Hippocampal formation (tissue), 2 donors: ENCODE measurements at regions not wholly inside any gene's neighbourhood (a gene's known extent, or its start where the extent isn't known, plus 50 kb on each side); places are given as distances from the start of the nearest gene placed in this dataset.
"Not testable (repeated sequence)": the region's sequence is repeated elsewhere in the genome, so short reads cannot be mapped to it uniquely, and the experiment has no call there.

Source experiments
- DNase-seq, 2 donors: peaks; one replicate each; lab custom pipeline; 2025; lab: John Stamatoyannopoulos, UW

DNA sequence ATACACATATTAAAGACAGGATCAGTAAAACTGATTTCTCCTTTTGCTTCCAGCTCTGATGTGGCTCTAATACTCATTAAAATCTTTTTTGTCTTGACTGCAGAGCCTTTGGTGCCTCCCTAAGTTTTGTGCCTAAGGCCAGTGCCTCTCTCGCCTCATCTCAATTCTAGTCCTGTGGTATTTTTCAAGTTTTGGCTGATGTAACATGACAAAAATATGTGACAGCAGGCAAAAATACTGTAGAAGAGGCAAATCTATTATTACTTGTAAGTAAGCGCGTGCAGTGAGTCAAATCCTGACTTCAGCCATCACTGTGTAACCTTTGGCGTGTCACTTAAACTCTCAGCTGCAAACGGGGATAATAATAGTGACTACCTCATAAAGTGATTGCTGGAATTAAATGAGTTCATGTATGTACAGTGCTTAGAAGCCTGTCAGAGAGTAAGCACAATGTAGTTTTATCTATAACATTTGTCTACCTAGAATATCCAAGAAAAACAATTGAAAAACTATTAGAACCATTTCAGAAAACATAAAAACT lies 74.0 kb downstream of the MAB21L3 start:
- no peak for DNase-seq

DNA sequence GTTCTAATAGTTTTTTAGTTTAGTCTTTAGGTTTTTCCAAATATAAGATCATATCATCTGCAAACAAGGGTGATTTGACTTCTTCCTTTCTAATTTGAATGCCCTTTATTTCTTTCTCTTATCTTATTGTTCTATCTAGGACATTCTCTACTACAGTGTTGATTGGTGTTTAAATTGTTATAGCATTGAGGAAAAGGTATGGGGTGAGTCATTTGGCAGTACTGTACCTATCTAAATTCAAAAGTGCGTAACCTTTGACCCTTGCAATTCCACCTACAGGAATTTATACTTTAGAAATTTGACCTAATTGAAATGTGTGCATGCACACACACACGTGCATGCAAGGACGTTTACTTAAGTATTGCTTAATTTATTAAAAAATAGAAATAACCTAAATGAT lies 78.3 kb downstream of the MAB21L3 start:
- DNase-seq: no peak

DNA sequence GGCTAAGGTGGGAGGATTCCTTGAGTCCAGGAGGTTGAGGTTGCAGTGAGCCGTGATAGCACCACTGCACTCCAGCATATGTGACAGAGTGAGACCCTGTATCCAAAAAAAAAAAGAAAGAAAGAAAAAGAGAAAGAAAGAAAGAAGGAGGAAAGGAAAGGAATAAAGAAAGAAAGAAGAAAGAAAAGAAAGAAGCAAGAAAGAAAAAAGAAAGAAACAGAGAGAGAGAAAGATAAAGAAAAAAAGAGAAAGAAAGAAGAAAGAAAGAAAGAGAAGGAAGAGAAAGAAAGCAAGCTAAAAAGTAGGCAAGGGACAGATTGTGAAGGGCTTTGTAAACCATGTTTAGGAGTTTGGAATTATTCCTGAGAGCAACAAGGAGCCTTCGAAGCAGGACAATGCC lies 80.1 kb downstream of the MAB21L3 start:
- no peak for DNase-seq

DNA sequence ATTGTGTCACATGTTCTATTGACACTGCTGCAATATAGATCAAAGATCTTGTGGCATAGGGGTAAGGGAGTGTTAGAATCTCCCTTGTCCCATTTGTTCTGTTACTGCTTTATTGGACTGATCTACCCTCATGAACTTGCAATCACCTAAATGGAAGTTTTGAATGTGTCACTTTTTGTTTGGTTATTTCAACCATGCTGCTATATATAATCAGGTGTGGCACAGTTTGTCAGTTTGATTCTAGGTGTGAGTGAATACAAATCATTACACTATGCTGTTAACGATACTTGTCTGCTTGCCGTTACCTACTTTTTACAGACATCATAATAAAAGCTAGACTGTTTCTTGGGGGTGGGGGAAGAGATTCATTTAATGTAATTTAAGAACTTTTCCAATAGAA lies 82.6 kb downstream of the MAB21L3 start:
- DNase-seq: no peak

DNA sequence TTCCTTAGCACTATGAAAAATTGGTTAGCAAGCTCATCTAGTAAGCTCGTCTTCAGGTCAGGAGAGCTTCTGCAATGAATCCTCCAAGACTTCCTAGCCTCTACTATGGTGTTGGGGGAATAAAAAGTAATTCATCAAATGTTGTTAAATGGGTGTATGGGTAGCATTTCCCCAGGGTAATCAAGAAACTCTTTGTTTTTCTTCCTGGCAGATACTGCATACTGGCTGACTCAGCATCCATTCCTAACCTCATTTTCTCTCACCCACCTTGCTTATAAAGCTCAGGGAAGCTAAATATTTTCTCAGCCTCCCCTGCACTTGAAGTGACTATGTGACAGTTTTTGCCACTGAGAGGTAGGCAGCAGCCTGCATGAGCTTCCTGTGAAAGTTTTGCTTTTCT lies 83.4 kb downstream of the MAB21L3 start:
- no peak for DNase-seq

DNA sequence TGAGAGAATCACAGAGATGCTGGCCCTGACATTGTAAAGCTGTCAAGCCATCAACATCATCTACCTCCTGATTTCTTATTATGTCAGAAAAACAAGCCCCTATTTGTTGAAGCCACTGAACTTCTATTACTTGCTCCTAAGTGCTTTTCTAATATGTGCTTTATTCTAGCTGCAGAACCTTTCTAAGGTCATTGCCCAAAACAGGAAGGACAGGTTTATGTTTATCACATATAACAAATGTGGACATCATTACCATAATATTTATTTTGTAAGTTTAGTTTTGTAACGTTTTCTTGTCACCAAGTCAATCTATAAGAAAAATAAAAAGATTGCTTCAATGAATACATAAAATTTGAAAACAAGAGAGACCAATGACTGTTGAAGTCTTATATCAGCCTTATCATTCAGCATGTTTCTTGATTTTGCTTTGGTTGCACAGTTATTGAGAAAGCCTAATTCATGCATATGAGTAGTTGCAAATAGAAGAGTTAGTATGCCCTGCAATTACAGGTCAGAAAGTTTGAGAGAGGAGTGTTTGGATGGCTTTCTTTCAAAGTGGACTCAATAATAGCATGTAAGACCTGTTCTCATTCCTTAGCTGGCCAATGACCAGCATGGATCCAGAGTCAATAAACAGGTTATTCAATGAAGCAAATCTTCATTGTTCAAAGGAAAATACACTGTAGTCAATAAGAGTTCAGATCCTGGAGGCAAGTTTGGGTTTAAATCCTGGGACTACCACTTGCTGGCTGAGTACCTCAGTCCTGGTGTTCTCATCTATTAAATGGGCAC lies 84.1 kb downstream of the MAB21L3 start:
- no peak for DNase-seq

DNA sequence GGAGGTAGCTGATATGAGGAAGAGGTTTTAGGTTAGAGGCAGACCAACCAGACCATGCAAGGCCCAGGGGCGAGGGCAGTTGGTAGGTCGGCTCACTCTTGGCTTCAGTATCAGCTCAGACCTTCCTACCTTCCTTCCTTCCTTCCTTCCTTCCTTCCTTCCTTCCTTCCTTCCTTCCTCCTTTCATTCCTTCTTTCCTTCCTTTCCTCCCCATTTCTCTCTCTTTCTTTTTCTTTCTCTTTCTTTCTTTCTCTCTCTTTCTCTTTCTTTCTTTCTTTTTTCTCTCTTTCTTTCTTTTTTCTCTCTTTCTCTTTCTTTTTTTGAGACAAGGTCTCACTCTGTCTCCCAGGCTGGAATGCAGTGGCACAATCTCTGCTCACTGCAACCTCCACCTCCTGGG lies 89.1 kb downstream of the MAB21L3 start:
- not testable (repeated sequence) for DNase-seq

DNA sequence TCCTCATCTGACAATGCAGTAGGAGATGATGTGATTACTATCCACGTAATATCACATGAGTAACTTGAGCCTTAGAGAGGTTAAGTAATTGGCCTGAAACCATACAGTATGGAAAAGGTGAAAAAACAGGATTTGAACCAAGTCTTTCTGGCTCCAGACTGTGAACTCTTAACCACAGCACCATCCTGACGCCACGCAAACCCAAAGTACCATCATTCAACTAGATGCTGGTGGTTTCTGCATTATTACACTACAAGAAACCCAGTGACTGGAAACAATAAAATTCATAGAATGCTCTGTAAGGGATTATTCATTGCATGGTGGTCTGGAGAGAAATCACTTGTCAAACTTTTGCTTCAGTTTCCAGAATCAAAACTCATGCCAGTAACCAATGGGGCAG lies 90.7 kb downstream of the MAB21L3 start:
- DNase-seq: no peak

DNA sequence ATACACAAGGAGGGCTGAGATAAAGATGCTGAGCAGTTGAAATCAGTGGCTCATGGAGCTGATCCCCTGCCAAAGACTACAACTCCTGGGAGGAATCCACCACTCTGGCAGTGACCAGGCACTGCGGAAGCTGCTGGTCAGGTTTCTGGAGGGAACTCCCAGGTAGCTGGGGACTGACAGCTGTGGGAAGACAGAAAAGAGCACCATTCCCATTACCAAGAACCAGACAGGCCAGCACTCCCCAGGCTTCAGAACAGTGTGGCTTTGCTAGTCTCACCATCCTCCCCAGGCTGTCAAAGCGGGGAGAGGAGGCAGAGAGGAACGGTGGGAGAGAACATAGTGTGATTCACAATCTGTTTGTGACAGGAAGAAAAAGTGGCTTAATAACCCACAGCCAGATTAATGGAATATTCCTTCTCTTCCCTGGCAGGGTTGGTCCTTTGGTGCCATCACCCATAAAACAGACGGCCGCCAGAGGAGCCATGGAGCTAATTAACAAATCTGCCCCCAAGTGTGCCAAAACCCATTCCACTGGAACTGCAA lies 92.1 kb downstream of the MAB21L3 start:
- DNase-seq: no peak

DNA sequence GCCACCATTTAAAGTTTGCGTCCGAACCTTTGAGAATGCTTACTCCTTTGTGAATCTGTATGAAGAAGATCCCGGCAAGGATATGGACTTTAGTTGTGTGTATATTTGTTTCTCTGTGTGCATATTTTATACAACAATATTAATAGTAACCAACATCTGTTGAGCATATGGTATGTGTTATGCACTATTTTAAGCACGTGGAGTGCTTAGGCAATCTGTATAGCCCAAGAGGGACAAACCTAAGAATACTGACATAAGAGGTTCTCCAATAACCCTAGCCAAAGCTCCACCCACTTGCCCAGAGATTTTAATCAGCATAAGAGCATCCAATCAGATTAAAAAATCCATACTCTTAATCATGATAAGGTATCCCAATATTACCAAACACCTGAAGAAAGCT lies 92.7 kb downstream of the MAB21L3 start:
- DNase-seq: no peak

DNA sequence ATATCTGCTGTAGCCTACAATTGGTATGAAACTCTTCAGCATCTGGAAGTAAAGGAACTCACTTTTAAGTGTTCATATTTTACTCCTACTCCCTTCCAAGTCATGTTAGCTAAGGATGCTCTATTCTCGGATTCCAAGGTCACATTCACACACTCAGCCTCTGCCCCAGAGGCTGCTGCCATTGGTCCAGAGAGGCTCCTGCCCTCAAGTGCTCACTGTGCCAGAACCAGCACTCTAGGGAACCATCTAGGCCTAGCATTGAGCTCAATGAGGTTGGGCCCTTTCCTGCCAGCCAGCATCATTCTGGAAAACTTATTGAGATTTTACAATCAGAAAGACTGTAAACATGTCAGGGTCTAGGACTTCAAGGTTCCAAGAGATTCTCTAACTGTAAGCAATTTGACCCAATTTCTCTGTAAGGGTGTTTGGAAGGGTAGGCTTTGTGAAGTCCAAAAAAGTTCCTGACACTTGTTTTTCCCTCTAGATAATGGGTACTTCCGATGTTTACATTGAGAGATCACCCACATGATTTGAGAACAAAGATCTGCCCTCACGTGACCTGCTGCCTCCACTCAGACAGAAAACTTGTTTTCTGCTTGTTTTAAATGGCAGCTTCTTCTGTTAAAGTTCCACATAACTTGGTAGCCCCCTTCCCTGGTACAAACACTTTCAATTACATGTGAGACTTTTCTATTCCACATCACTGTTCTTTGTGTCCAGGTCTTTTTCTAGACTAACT lies 94.9 kb downstream of the MAB21L3 start:
- no peak for DNase-seq

DNA sequence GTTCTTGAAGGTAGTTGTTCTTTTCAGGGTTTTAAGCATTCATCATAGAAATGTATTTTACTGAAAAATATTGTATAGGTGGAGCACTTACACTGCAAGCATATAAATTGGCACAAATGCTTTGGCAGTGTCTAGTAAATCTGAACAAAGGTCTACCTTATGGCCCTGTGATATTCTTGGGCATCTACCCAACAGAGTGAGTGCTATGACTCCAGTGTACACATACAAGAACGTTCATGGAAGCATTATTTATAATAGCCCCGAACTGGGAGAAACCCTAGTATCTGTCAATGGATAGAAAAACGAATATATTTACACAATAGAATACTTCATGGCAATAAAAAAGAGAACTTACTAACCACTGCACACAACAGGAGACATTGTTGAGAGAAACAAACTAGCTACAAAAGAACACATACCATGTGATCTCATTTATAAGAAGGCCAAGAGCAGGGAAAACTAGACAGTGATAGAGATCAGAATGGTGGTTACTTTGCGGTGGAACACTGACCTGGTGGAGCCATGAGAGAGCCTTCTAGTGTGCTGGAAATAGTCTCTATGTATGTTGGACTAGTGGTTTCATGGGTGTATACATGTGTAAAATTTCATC lies 96.0 kb downstream of the MAB21L3 start:
- DNase-seq: no peak

DNA sequence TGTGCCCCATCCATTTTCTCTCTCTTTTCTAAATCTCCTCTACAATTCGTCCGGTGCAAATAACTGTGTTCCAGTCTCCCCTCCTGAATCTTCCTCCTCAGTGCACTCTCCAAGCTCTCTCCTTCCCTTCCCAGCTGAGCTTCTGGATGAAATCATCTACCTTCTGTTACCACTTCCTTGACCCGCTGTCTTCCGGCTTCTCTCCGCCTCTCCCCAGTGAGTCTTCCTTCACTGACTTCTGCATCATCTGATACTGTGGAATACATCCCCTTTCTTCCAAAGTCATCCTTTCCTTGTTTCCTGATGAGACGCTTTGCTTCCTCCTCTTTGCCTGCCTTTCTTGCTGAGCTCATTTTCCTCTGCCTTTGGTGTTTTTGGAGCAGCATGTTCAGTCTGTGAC lies 96.9 kb downstream of the MAB21L3 start:
- no peak for DNase-seq

DNA sequence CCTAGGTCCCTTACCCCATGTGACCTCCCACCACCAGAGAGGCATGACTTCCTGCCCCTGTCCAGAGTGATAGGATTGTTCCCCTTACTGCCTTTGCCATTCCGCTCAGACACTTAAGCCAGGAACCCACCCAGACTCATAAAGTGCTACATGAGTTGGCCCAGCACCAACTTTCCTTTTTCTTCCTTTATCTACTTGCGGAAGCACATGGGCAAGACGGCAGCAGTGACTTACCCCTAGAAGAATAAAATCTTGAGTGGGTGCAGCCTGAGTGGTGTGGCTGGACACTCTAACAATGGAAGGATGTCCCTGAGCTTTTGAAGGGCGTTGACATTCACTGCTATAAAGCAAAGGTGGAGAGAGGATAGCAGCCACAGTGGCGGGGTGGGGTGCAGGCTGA lies 100.1 kb downstream of the MAB21L3 start:
- DNase-seq: no peak

DNA sequence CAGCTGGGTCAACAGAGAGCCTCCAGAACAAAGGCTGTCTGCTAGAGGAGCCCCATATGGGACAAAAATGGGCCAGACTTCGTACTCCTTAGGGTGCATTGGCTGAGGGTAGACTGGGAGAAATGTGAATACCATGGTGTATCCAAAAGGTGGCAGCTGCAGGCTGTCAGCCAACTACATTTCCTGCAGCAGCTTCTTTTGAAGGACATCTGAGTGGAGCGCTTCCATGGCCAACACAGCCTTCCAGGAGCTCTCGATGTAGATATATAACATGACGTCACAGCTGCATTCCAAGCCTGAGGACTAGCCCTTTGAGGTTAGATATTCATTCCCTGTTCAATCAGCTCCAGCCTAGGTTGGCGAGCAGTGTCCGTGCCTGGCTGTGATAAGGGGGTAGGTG lies 107.7 kb downstream of the MAB21L3 start:
- no peak for DNase-seq

DNA sequence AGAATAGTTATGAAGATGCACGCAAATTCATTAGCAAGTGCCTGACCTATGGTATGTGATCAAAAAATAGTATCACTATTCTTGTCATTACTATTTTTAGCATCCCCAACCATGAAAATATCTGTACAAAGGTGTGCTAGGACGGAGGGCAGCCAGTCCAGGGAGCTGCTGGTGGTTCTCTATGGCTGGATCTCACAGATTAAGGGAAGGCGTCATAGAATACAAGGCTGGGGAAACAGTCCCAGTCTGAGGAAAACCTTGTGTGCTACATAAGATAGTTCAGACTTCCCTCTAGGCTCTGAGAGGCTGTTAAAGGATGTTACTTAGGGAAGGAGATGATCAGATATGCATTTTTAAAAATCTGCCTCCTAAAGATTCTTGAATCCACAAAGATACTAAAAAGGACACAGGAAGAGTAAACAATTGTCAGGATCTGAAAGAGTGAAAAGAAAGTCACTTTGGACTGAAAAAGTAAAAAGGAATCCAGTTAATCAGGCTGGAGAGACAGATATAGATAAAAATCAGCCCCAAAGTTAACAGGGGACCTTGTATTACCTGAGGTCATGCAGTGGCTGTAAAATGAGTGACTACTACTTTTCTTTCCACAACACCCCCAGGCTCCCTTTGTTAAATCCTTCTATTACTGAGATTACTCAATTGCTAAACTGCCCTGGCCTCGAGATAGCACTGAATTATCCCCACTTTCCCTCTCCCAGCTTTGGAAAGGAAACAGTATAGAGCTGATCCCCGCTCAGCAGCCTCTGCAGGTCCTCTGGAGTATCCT lies 108.6 kb downstream of the MAB21L3 start:
- no peak for DNase-seq

DNA sequence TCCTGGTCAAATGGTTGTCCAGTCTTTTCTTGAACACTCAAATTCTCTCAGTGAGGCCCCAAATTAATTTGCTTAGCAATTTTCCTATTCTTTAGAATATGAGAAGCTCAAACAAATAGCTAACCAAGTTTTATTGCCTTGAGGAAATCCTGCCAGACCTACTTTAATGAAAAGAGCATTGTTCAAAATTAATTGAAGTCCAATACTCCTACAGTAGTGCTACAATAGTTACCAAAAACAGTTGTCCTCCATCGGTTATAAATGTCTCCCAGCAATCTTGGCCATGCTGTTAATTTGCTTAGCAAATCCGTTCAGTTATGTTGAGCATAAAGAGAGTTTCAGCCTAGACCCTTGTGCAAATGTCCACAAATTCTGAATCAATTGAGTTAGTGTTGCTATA lies 112.9 kb downstream of the MAB21L3 start:
- DNase-seq: no peak

DNA sequence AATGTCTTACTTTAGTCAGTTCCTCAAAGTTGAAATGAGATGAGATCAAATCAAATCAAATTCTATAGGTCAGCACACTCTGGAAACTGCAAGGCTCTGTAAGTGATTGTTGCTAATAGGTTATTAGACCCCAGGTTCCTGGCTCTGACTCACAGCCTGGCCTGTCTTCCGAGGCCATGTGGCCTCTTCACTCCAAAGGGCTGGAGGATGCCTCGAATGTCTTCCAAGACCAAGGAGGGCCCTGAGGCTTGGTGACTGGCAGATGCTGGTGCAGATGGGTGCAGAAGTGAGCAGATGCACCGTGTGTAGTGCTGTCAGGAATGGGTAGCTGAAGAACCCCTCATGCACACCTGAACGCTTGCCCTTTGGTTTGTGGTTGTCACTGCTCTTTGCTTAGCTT lies 113.4 kb downstream of the MAB21L3 start:
- DNase-seq: no peak

DNA sequence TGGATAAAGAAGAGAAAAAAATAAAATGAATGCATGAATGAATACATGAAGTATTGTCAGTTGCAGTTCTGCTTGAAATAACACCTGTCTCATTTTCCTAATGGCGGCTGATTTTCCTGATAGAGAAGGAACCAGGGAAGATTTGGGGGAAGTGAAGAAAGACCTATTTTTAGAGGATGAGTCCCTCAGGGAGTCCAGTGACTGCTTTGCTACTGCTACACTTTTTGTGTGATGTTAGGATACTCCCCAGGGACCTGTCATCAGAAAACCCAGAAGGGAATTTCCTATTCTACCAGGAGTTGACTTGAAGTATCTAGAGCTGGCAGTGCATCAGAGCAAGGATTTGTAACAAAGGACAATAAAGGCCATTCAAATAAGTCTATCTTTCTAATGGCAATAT lies 114.8 kb downstream of the MAB21L3 start:
- no peak for DNase-seq

DNA sequence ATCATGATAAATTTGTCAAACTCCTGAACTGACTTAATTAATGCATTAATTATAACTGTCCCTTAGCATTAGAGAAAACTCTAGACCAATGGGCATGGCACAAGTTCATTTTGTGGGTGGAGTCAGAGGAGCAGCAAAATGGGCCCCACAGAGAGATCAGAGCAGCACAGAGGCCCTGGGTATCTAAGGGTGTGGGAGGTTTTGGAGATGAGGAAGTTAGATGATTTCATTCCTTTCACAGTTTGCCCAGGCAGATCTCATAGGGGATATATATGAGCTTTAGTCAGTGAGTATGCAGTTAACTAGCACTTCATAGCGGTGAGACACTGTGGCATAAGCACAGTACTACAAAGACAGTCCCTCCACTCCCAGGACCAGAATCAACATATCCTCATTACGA lies 117.3 kb downstream of the MAB21L3 start:
- DNase-seq: no peak

DNA sequence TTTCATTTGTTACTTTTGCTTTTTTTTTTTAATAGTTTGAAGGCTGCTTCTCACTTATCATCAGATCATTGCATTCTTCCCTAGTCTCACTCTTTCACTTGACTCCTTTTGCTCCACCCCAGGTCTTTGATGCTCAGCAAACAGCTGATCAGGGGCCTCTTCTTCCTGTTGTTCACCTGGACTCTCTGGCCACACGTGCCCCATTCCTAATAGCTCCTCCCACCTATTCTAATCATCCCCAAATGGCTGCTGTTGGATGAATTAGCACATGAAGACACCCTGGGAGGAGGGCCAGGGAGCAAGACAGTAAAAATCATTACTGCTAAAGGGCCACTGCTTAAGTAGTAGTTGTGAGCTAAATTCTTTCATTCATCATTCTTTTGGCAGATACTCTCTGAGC lies 119.5 kb downstream of the MAB21L3 start:
- DNase-seq: no peak

DNA sequence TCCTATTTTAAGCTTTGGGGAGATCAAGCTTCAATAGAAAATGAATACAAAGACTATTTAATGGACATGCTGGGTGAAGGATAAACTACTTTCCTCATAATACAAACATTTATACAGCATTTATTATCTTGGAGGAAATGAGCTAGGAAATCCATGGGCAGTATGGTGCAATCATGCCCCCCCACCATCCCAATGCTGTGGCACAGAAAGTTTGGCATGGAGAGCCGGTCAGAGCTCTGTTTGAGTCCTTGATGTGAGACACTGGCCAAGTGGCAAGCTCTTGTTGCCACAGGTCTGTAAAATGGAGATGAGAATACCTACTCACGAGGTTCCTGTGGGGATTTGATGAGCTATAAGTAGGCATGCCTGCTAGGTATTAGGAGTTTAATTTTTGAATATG lies 120.6 kb downstream of the MAB21L3 start:
- DNase-seq: no peak
